ENCODE measurements at regions not wholly inside any gene's neighbourhood (a gene's known extent, or its start where the extent isn't known, plus 50 kb on each side); places are given as distances from the start of the nearest gene placed in this dataset.
"Not testable (repeated sequence)": the region's sequence is repeated elsewhere in the genome, so short reads cannot be mapped to it uniquely, and the experiment has no call there.

GRCh38 chr7:153989066-153989627, 63.1 kb upstream of the DPP6 start:
- intact Hi-C loops (cut with micrococcal nuclease), result not testable (repeated sequence)

- intact Hi-C loops (cut with micrococcal nuclease), result not testable (repeated sequence)
Measured at GRCh38 chr7:153989742-153990425, 62.3 kb upstream of the DPP6 start.

- intact Hi-C loops (cut with micrococcal nuclease), result not testable (repeated sequence)
Measured at GRCh38 chr7:153991471-153991870, 60.7 kb upstream of the DPP6 start.

GRCh38 chr7:153993402-153993801, 58.8 kb upstream of the DPP6 start:
- intact Hi-C loops (cut with micrococcal nuclease), result not testable (repeated sequence)

DNA sequence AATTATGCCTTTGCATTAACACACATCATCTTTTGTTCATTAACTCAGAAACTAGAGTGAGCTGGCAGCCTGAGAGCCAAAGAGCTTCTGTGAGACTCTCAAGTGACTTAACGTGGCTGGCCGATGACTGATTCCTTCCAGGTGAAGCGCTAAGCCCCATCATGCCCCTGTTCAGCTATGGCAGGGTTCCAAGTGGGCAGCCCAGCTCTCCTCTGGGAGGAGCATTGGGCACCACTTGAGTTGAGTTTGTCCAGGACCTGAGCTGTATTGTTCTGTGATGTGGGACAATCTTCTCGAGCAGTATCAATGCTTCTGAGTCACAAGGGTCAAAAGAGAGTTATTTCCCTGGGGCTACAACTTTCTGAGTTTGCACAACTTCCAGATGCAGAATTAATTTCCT, 53.3 kb upstream of the DPP6 start:
- intact Hi-C loops (cut with micrococcal nuclease), result not testable (repeated sequence)

Data from T-helper 1 cell treated with Interleukin-12 subunit alpha and Interleukin-12 subunit beta and Interleukin-4 antibody, amounts not matched to agents 30 ng/mL and 1 ng/mL, for 36 hours (primary cell).